Progenitor cell of endocrine pancreas (in vitro differentiated cells): ENCODE measurements at regions not wholly inside any gene's neighbourhood (a gene's known extent, or its start where the extent isn't known, plus 50 kb on each side); places are given as distances from the start of the nearest gene placed in this dataset.

Experiments
- DNase-seq: peaks from one replicate; pipeline ENCODE4 v3.0.0; 2021; ENCODE audit warnings: low spot score; ENCODE audit not compliant: unreplicated experiment
- H3K27ac Mint-ChIP-seq: 2 replicates; pipeline ENCODE4 v1.8.0; 2021; ENCODE audit warnings: mild to moderate bottlenecking, moderate library complexity, mixed read lengths
- H3K27me3 Mint-ChIP-seq: 2 replicates; pipeline ENCODE4 v1.8.0; 2021; ENCODE audit warnings: mixed read lengths
- H3K36me3 Mint-ChIP-seq: 2 replicates; pipeline ENCODE4 v1.8.0; 2022; ENCODE audit warnings: mixed read lengths; ENCODE audit not compliant: insufficient read depth
- H3K4me1 Mint-ChIP-seq: 2 replicates; pipeline ENCODE4 v1.8.0; 2021; ENCODE audit warnings: low read depth, mixed read lengths
- H3K4me3 Mint-ChIP-seq: 2 replicates; pipeline ENCODE4 v1.8.0; 2021; ENCODE audit warnings: low read depth, mild to moderate bottlenecking, moderate library complexity, mixed read lengths
- H3K9me3 Mint-ChIP-seq: 2 replicates; pipeline ENCODE4 v1.8.0; 2021; ENCODE audit warnings: low read depth, mixed read lengths
- CTCF ChIP-seq: fragments of 200-600 bp; sonication (generic); IDR thresholded peaks from one replicate; pipeline ENCODE4 v1.5.0; 2021; ENCODE audit warnings: antibody characterized with exemption, mild to moderate bottlenecking; ENCODE audit not compliant: unreplicated experiment

GRCh38 chr4:28947374-28947773 lies 1772.8 kb upstream of the PCDH7 start:
- H3K27ac Mint-ChIP-seq = no peak overlapping the region
- no peak for DNase-seq
- no peaks in the 10 kb centered on the region for H3K4me1 Mint-ChIP-seq
- no peak for TF ChIP-seq CTCF
- no peaks in the 10 kb centered on the region for H3K27me3 Mint-ChIP-seq
- H3K9me3 Mint-ChIP-seq = no peaks in the 10 kb centered on the region
- no peaks in the 10 kb centered on the region for H3K36me3 Mint-ChIP-seq
- H3K4me3 Mint-ChIP-seq = no peak overlapping the region

GRCh38 chr4:28948501-28948900 lies 1771.7 kb upstream of the PCDH7 start:
- no peaks in the 10 kb centered on the region for H3K27me3 Mint-ChIP-seq
- H3K27ac Mint-ChIP-seq = no peak overlapping the region
- no peaks in the 10 kb centered on the region for H3K36me3 Mint-ChIP-seq
- no peak for DNase-seq
- no peak overlapping the region for H3K4me3 Mint-ChIP-seq
- no peaks in the 10 kb centered on the region for H3K4me1 Mint-ChIP-seq
- TF ChIP-seq CTCF = no peak
- H3K9me3 Mint-ChIP-seq = no peaks in the 10 kb centered on the region

GRCh38 chr4:28966982-28967381 lies 1753.2 kb upstream of the PCDH7 start:
- H3K4me1 Mint-ChIP-seq = peaks cover 3% of the 10 kb centered on the region
- H3K27me3 Mint-ChIP-seq = no peaks in the 10 kb centered on the region
- no peak overlapping the region for H3K27ac Mint-ChIP-seq

GRCh38 chr4:28973587-28974350 lies 1746.4 kb upstream of the PCDH7 start:
- Mint-ChIP-seq H3K27ac (no peak overlapping the region), H3K4me3 (no peak overlapping the region)

More at GRCh38 chr4:28966982-28967381, 1753.2 kb upstream of the PCDH7 start:
- no peaks in the 10 kb centered on the region for H3K36me3 Mint-ChIP-seq
- TF ChIP-seq CTCF = no peak
- H3K4me3 Mint-ChIP-seq = no peak overlapping the region
- no peak for DNase-seq
- H3K9me3 Mint-ChIP-seq = no peaks in the 10 kb centered on the region

GRCh38 chr4:28976369-28976768 lies 1743.8 kb upstream of the PCDH7 start:
- H3K4me3 Mint-ChIP-seq = no peak overlapping the region
- TF ChIP-seq CTCF = no peak
- H3K27me3 Mint-ChIP-seq = no peaks in the 10 kb centered on the region

More at GRCh38 chr4:28973587-28974350, 1746.4 kb upstream of the PCDH7 start:
- Mint-ChIP-seq H3K36me3 (no peaks in the 10 kb centered on the region), H3K9me3 (no peaks in the 10 kb centered on the region), H3K4me1 (peaks cover 3% of the 10 kb centered on the region), H3K27me3 (no peaks in the 10 kb centered on the region)
- no peak for TF ChIP-seq CTCF
- DNase-seq = no peak

More at GRCh38 chr4:28976369-28976768, 1743.8 kb upstream of the PCDH7 start:
- H3K27ac Mint-ChIP-seq = no peak overlapping the region
- no peaks in the 10 kb centered on the region for H3K4me1 Mint-ChIP-seq
- H3K36me3 Mint-ChIP-seq = no peaks in the 10 kb centered on the region
- no peak for DNase-seq
- H3K9me3 Mint-ChIP-seq = no peaks in the 10 kb centered on the region
